OCI-LY7 (cell line): ENCODE measurements at regions not wholly inside any gene's neighbourhood (a gene's known extent, or its start where the extent isn't known, plus 50 kb on each side); places are given as distances from the start of the nearest gene placed in this dataset.

Experiments used
- CTCF ChIP-seq: fragments of 200-600 bp; sonication (generic); conservative IDR thresholded peaks from 2 replicates; pipeline ENCODE4 v1.5.1; 2014; ENCODE audit warnings: mild to moderate bottlenecking, antibody characterized with exemption, low read length, moderate library complexity, mixed read lengths
- EZH2phosphoT487 ChIP-seq: fragments of 200-600 bp; sonication (generic); IDR thresholded peaks from 2 replicates; pipeline ENCODE4 v1.6.1; 2018; ENCODE audit warnings: low read depth, borderline replicate concordance, mild to moderate bottlenecking, mixed run types, antibody characterized with exemption, low read length, moderate library complexity, mixed read lengths

GRCh38 chr13:112174476-112175110 is 107.6 kb downstream of the SOX1 start:
- TF ChIP-seq CTCF = no peak
- TF ChIP-seq EZH2phosphoT487 = no peak
